ENCODE measurements at regions not wholly inside any gene's neighbourhood (a gene's known extent, or its start where the extent isn't known, plus 50 kb on each side); places are given as distances from the start of the nearest gene placed in this dataset.

DNA sequence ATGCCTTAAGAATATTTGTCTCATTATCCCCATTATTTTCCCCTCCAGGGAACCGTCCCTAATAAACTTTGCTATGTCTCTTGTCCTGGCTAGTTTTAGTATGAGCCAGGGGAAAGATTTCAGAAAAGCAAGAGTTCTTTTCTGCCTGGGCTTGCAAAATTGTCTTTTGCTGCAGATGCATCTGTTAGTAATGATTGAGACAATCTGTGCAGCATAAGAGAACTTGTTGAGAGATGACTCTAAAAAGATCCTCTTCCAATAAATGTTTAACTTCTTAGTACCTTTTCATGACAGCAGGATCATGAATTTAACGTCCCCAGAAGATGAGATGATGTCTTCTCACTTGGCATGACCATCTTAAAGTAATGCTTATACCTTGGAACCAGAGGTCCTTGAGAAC, 172.5 kb upstream of the CREB1 start:
- H3K79me2 ChIP-seq (ENCODE audit: insufficient read depth): no peaks in the 10 kb centered on the region
- in situ Hi-C loops (cut with MboI): no loop called here
- no peak overlapping the region for H3K27ac ChIP-seq
- 13 to 23% methylated on average over 2 of the region's 2 CpGs for WGBS, 2 experiments (ENCODE audit: low coverage in 1 of 2, low lambda C conversion rate in 2 of 2, missing lambda C conversion rate in 2 of 2)
- no peaks in the 10 kb centered on the region for H3K4me1 ChIP-seq (ENCODE audit: insufficient read depth)
- no peaks in the 10 kb centered on the region for H3K9me2 ChIP-seq (ENCODE audit: insufficient read depth)
- H2AFZ ChIP-seq: 0 out of 2 replicates have a peak overlapping the region, but pooled peaks have one; percentile 3
- no peak overlapping the region for H3K4me3 ChIP-seq
- TF ChIP-seq EZH2phosphoT487 (IDR thresholded peaks at IDR 0.05; ENCODE audit: insufficient read depth, low read depth) (no peak), EZH2 (IDR thresholded peaks at IDR 0.05; ENCODE audit: insufficient read depth, poor library complexity, severe bottlenecking) (no peak)
- no peak overlapping the region for H3K9ac ChIP-seq
- no peaks in the 10 kb centered on the region for H3K27me3 ChIP-seq (replicated peaks; ENCODE audit: insufficient read depth)
- no peaks in the 10 kb centered on the region for H3K36me3 ChIP-seq (ENCODE audit: low read depth)
- no peaks in the 10 kb centered on the region for H4K20me1 ChIP-seq (ENCODE audit: insufficient read depth)
- peaks cover 8% of the 10 kb centered on the region; the same call in 1 of the 2 replicates for H3F3A ChIP-seq (ENCODE audit: insufficient read depth)
- DNase-seq: no peak
- no peaks in the 10 kb centered on the region for H3K9me3 ChIP-seq (ENCODE audit: low read depth)
- H3K4me2 ChIP-seq (ENCODE audit: unreplicated experiment): no peak overlapping the region

DNA sequence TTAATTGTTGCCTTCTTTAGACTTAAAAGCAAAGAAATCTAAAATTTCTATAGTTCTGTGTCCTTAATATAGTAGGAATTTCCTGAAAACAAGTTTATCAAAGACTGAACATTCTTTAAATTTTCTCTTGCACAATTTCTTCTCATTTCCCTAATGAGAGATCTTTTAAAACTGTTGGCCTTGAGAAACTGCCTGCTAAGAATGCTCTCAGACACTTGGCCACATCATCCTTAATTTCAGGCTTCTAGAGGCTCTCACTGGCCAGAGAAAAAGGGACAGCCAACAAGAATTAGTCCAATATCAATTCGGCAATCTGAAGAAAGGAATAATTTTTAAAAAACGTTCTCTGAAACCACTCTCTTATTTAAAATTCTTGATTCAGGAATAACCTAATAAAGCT, 167.0 kb upstream of the CREB1 start:
- Histone ChIP-seq H3K9me3 (ENCODE audit: low read depth) (no peaks in the 10 kb centered on the region), H3K27ac (no peak overlapping the region), H3K4me1 (ENCODE audit: insufficient read depth) (peaks cover 5% of the 10 kb centered on the region; the same call in 1 of the 2 replicates), H3K79me2 (ENCODE audit: insufficient read depth) (no peaks in the 10 kb centered on the region), H3K9ac (no peak overlapping the region), H3K4me3 (no peak overlapping the region), H3K27me3 (replicated peaks; ENCODE audit: insufficient read depth) (no peaks in the 10 kb centered on the region), H4K20me1 (ENCODE audit: insufficient read depth) (no peaks in the 10 kb centered on the region), H3K36me3 (ENCODE audit: low read depth) (no peaks in the 10 kb centered on the region), H3F3A (ENCODE audit: insufficient read depth) (no peaks in the 10 kb centered on the region), H3K9me2 (ENCODE audit: insufficient read depth) (no peaks in the 10 kb centered on the region), H3K4me2 (ENCODE audit: unreplicated experiment) (no peak overlapping the region), H2AFZ (peak overlapping the region; percentile 36)
- in situ Hi-C loops (cut with MboI): no loop called here
- TF ChIP-seq EZH2 (IDR thresholded peaks at IDR 0.05; ENCODE audit: insufficient read depth, poor library complexity, severe bottlenecking): no peak
- TF ChIP-seq EZH2phosphoT487 (IDR thresholded peaks at IDR 0.05; ENCODE audit: insufficient read depth, low read depth): no peak
- peak; percentile 15 for DNase-seq
- WGBS, 2 experiments (ENCODE audit: low coverage in 1 of 2, low lambda C conversion rate in 2 of 2, missing lambda C conversion rate in 2 of 2): 2 to 6% methylated on average over 2 of the region's 2 CpGs

DNA sequence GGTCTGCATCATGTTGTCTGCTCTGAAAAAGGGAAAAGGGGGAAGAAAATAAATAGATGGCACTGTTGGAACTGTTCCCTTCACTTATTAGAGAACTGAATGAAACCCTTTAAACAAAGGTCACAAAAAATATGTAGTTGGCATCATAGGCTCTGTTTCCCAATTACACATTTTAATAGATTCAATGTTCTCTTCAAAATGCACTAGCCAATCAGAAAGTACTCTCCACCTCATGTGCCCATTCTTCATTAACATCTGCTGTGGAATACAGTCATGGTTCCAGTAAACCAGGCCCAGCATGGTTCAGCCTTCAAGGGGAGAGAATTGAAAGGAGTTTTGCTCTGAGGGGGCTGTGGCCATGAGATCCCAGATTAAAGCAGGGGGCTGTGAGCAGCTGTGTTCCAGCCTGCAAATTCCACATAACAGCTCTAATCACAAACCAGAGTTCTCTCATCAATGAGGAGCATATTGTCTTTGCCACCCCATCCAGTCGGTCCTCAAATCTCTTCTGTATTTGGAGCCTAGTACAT, 165.9 kb upstream of the CREB1 start:
- no peak overlapping the region for H2AFZ ChIP-seq
- 93 to 100% methylated on average over 1 of the region's 1 CpG for WGBS, 2 experiments (ENCODE audit: low coverage in 1 of 2, low lambda C conversion rate in 2 of 2, missing lambda C conversion rate in 2 of 2)
- no peak for TF ChIP-seq EZH2 (IDR thresholded peaks at IDR 0.05; ENCODE audit: insufficient read depth, poor library complexity, severe bottlenecking)
- no peak for TF ChIP-seq EZH2phosphoT487 (IDR thresholded peaks at IDR 0.05; ENCODE audit: insufficient read depth, low read depth)
- no peaks in the 10 kb centered on the region for H3K79me2 ChIP-seq (ENCODE audit: insufficient read depth)
- in situ Hi-C loops (cut with MboI): no loop called here
- no peak for DNase-seq
- no peaks in the 10 kb centered on the region for H3K9me3 ChIP-seq (ENCODE audit: low read depth)
- H3F3A ChIP-seq (ENCODE audit: insufficient read depth): no peaks in the 10 kb centered on the region
- no peak overlapping the region for H3K27ac ChIP-seq
- no peaks in the 10 kb centered on the region for H3K27me3 ChIP-seq (replicated peaks; ENCODE audit: insufficient read depth)
- H3K9ac ChIP-seq: no peak overlapping the region
- H3K36me3 ChIP-seq (ENCODE audit: low read depth): no peaks in the 10 kb centered on the region
- H3K4me3 ChIP-seq: no peak overlapping the region
- no peaks in the 10 kb centered on the region for H3K9me2 ChIP-seq (ENCODE audit: insufficient read depth)
- H3K4me2 ChIP-seq (ENCODE audit: unreplicated experiment): no peak overlapping the region
- H3K4me1 ChIP-seq (ENCODE audit: insufficient read depth): peaks cover 5% of the 10 kb centered on the region; the same call in 1 of the 2 replicates
- no peaks in the 10 kb centered on the region for H4K20me1 ChIP-seq (ENCODE audit: insufficient read depth)

DNA sequence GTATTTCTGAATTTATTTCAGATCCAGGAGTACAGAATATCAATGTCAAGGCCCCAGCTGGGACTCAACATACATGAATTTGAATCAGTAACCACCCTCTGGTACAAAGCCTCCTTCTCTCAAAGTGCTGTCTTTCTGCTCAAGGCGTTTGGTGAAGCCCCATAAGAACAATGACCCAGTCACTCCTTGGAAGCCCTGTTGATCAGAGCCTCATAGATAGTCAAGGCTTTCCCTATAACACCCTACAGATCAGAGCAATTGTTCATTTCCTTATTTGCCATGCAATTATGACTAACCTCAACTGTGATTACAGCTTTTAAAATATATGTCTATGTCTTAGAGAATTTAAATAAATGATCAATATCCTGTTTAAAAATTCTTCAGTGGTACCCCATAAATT, 159.1 kb upstream of the CREB1 start:
- DNase-seq: no peak
- H2AFZ ChIP-seq: no peak overlapping the region
- H3K4me3 ChIP-seq: no peak overlapping the region
- TF ChIP-seq EZH2phosphoT487 (IDR thresholded peaks at IDR 0.05; ENCODE audit: insufficient read depth, low read depth) (no peak), EZH2 (IDR thresholded peaks at IDR 0.05; ENCODE audit: insufficient read depth, poor library complexity, severe bottlenecking) (no peak)
- no peaks in the 10 kb centered on the region for H3F3A ChIP-seq (ENCODE audit: insufficient read depth)
- no peak overlapping the region for H3K9ac ChIP-seq
- H3K79me2 ChIP-seq (ENCODE audit: insufficient read depth): no peaks in the 10 kb centered on the region
- no peaks in the 10 kb centered on the region for H3K9me3 ChIP-seq (ENCODE audit: low read depth)
- H3K27me3 ChIP-seq (replicated peaks; ENCODE audit: insufficient read depth): no peaks in the 10 kb centered on the region
- no peaks in the 10 kb centered on the region for H3K36me3 ChIP-seq (ENCODE audit: low read depth)
- no peak overlapping the region for H3K4me2 ChIP-seq (ENCODE audit: unreplicated experiment)
- no peaks in the 10 kb centered on the region for H3K9me2 ChIP-seq (ENCODE audit: insufficient read depth)
- H3K27ac ChIP-seq: no peak overlapping the region
- 36 to 79% methylated on average over 1 of the region's 1 CpG for WGBS, 2 experiments (ENCODE audit: low coverage in 1 of 2, low lambda C conversion rate in 2 of 2, missing lambda C conversion rate in 2 of 2)
- no peaks in the 10 kb centered on the region for H3K4me1 ChIP-seq (ENCODE audit: insufficient read depth)
- no peaks in the 10 kb centered on the region for H4K20me1 ChIP-seq (ENCODE audit: insufficient read depth)
- in situ Hi-C loops (cut with MboI): no loop called here

DNA sequence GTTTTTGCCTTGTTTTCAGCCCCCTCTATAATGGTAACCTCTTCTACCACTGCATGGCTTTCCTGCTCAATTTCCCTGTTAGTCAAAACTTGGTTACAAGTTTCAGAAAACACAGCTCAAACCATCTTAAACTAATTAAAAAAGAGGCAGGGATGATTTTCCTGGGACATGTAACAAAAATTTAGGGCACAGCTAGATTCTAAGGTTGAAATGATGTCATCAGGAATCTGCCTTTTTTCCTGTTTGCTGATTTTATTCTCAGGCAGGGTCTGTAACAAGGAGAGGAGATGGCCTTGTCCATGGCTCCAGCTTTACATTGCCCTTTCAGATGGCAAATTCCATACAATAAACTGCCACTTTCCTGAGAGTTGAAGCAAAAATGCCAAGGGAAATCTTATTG, 157.9 kb upstream of the CREB1 start:
- no peak overlapping the region for H3K4me3 ChIP-seq
- no peaks in the 10 kb centered on the region for H3K9me2 ChIP-seq (ENCODE audit: insufficient read depth)
- no peak overlapping the region for H3K4me2 ChIP-seq (ENCODE audit: unreplicated experiment)
- H3K27me3 ChIP-seq (replicated peaks; ENCODE audit: insufficient read depth): no peaks in the 10 kb centered on the region
- no peak overlapping the region for H3K27ac ChIP-seq
- H3K4me1 ChIP-seq (ENCODE audit: insufficient read depth): no peaks in the 10 kb centered on the region
- no peak for TF ChIP-seq EZH2 (IDR thresholded peaks at IDR 0.05; ENCODE audit: insufficient read depth, poor library complexity, severe bottlenecking)
- no peak for TF ChIP-seq EZH2phosphoT487 (IDR thresholded peaks at IDR 0.05; ENCODE audit: insufficient read depth, low read depth)
- DNase-seq: no peak
- no peaks in the 10 kb centered on the region for H4K20me1 ChIP-seq (ENCODE audit: insufficient read depth)
- H3K79me2 ChIP-seq (ENCODE audit: insufficient read depth): no peaks in the 10 kb centered on the region
- H2AFZ ChIP-seq: no peak overlapping the region
- H3K36me3 ChIP-seq (ENCODE audit: low read depth): no peaks in the 10 kb centered on the region
- in situ Hi-C loops (cut with MboI): no loop called here
- no peaks in the 10 kb centered on the region for H3F3A ChIP-seq (ENCODE audit: insufficient read depth)
- H3K9me3 ChIP-seq (ENCODE audit: low read depth): no peaks in the 10 kb centered on the region
- H3K9ac ChIP-seq: no peak overlapping the region
